ENCODE measurements at regions not wholly inside any gene's neighbourhood (a gene's known extent, or its start where the extent isn't known, plus 50 kb on each side); places are given as distances from the start of the nearest gene placed in this dataset.

- no peaks in the 10 kb centered on the region for H3K4me1 ChIP-seq
- H3K9me3 ChIP-seq: no peaks in the 10 kb centered on the region
- no peak overlapping the region for H3K4me3 ChIP-seq
- intact Hi-C loops (cut with DNase I): no loop called here
- no peak for DNase-seq (ENCODE audit: extremely low spot score in 2 of 2)
- H3K27ac ChIP-seq: no peak overlapping the region
- no peaks in the 10 kb centered on the region for H3K27me3 ChIP-seq
- H3K36me3 ChIP-seq: no peaks in the 10 kb centered on the region
- TF ChIP-seq POLR2AphosphoS5 (IDR thresholded peaks at IDR 0.05; ENCODE audit: insufficient read depth in 1 of 2, low read depth in 1 of 2) (no peak), CTCF (IDR thresholded peaks at IDR 0.05) (no peak), POLR2A (IDR thresholded peaks at IDR 0.05) (no peak)
Measured at GRCh38 chr10:106114656-106115186, 1049.8 kb downstream of the SORCS1 start.

- Histone ChIP-seq H3K9me3 (no peaks in the 10 kb centered on the region), H3K4me3 (no peak overlapping the region), H3K36me3 (no peaks in the 10 kb centered on the region), H3K27me3 (no peaks in the 10 kb centered on the region), H3K4me1 (no peaks in the 10 kb centered on the region), H3K27ac (no peak overlapping the region)
- TF ChIP-seq CTCF (IDR thresholded peaks at IDR 0.05): no peak
- TF ChIP-seq POLR2A (IDR thresholded peaks at IDR 0.05): no peak
- no peak for TF ChIP-seq POLR2AphosphoS5 (IDR thresholded peaks at IDR 0.05; ENCODE audit: insufficient read depth in 1 of 2, low read depth in 1 of 2)
- DNase-seq (ENCODE audit: extremely low spot score in 2 of 2): no peak
- intact Hi-C loops (cut with DNase I): no loop called here
Measured at GRCh38 chr10:106111246-106111645, 1053.3 kb downstream of the SORCS1 start.

GRCh38 chr10:106107706-106108105 is 1056.8 kb downstream of the SORCS1 start:
- no peaks in the 10 kb centered on the region for H3K4me1 ChIP-seq

GRCh38 chr10:106106114-106106513 is 1058.4 kb downstream of the SORCS1 start:
- Histone ChIP-seq H3K9me3 (no peaks in the 10 kb centered on the region), H3K4me3 (no peak overlapping the region), H3K27ac (no peak overlapping the region), H3K4me1 (no peaks in the 10 kb centered on the region), H3K36me3 (no peaks in the 10 kb centered on the region), H3K27me3 (no peaks in the 10 kb centered on the region)
- intact Hi-C loops (cut with DNase I): no loop called here
- TF ChIP-seq POLR2A (IDR thresholded peaks at IDR 0.05): no peak
- TF ChIP-seq CTCF (IDR thresholded peaks at IDR 0.05): no peak
- TF ChIP-seq POLR2AphosphoS5 (IDR thresholded peaks at IDR 0.05; ENCODE audit: insufficient read depth in 1 of 2, low read depth in 1 of 2): no peak
- no peak for DNase-seq (ENCODE audit: extremely low spot score in 2 of 2)

More at GRCh38 chr10:106107706-106108105, 1056.8 kb downstream of the SORCS1 start:
- intact Hi-C loops (cut with DNase I): no loop called here
- Histone ChIP-seq H3K27me3 (no peaks in the 10 kb centered on the region), H3K4me3 (no peak overlapping the region), H3K36me3 (no peaks in the 10 kb centered on the region), H3K9me3 (no peaks in the 10 kb centered on the region), H3K27ac (no peak overlapping the region)
- TF ChIP-seq POLR2AphosphoS5 (IDR thresholded peaks at IDR 0.05; ENCODE audit: insufficient read depth in 1 of 2, low read depth in 1 of 2) (no peak), CTCF (IDR thresholded peaks at IDR 0.05) (no peak), POLR2A (IDR thresholded peaks at IDR 0.05) (no peak)
- DNase-seq (ENCODE audit: extremely low spot score in 2 of 2): no peak

GRCh38 chr10:106089855-106090254 is 1074.7 kb downstream of the SORCS1 start:
- DNase-seq (ENCODE audit: extremely low spot score in 2 of 2): no peak
- no peaks in the 10 kb centered on the region for H3K4me1 ChIP-seq
- intact Hi-C loops (cut with DNase I): no loop called here
- H3K36me3 ChIP-seq: no peaks in the 10 kb centered on the region
- no peak overlapping the region for H3K27ac ChIP-seq
- no peak overlapping the region for H3K4me3 ChIP-seq
- no peaks in the 10 kb centered on the region for H3K9me3 ChIP-seq
- no peaks in the 10 kb centered on the region for H3K27me3 ChIP-seq
- no peak for TF ChIP-seq POLR2AphosphoS5 (IDR thresholded peaks at IDR 0.05; ENCODE audit: insufficient read depth in 1 of 2, low read depth in 1 of 2)
- TF ChIP-seq POLR2A (IDR thresholded peaks at IDR 0.05): no peak
- TF ChIP-seq CTCF (IDR thresholded peaks at IDR 0.05): no peak
